Stimulated activated CD8-positive, alpha-beta memory T cell treated with anti-CD3 and anti-CD28 coated beads, Interleukin-7, amount 100 ng/mL, for 24 hours (primary cell): ENCODE measurements at regions not wholly inside any gene's neighbourhood (a gene's known extent, or its start where the extent isn't known, plus 50 kb on each side); places are given as distances from the start of the nearest gene placed in this dataset.
"Not testable (repeated sequence)": the region's sequence is repeated elsewhere in the genome, so short reads cannot be mapped to it uniquely, and the experiment has no call there.

Source experiments
- DNase-seq: peaks from one replicate; pipeline ENCODE4 v3.0.0-alpha.2; 2020; ENCODE audit warnings: low read depth

DNA sequence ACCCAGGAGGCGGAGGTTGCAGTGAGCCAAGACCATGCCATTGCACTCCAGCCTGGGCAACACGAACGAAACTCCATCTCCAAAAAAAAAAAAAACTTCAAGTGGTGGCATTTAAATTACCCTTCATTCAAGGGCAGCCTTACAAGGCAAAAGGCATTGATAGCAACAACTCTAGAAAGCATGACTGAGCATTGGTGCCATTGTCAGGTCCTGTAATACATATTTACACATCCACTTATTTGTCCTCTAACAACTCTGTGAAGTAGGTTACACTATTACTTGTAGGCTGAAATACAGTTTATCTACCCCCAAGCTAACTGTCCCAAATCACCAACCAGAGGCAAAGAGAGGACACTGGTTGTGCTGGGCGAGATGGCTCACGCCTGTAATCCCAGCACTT lies 52.7 kb upstream of the LARP1 start:
- DNase-seq = no peak

DNA sequence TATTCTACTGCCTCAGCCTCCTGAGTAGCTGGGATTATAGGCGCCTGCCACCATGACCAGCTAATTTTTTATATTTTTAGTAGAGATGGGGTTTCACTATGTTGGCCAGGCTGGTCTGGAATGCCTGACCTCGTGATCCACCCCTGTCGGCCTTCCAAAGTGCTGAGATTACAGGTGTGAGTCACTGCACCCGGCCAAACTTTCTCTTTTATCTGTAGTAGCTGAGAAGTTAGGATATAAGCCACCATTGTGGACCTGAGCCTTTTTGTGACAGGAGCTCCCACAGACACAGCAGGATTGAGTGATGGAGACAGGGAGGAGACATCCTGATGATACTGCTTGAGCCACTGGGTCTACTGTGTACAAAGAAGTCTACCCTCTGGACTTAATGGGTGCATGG lies 53.5 kb upstream of the LARP1 start:
- not testable (repeated sequence) for DNase-seq

DNA sequence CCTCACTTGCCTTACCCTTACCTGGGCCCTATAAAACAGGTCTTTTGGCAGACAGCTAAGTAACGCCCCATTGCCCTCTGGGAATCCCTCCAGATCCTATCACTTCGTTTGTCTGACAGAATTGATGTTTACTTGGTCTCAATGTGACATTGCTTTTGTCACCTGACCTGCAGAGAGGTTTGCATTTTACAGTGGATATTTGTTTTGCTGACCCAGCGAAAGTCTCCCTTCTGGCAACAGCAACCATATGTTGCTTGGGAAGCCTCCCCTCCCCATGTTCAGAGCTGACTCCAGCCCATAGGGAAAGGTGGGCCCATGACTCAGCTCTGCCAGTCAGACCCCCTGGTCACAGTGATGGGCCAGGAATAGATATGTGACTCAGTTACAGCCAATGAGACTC lies 54.0 kb upstream of the LARP1 start:
- no peak for DNase-seq

DNA sequence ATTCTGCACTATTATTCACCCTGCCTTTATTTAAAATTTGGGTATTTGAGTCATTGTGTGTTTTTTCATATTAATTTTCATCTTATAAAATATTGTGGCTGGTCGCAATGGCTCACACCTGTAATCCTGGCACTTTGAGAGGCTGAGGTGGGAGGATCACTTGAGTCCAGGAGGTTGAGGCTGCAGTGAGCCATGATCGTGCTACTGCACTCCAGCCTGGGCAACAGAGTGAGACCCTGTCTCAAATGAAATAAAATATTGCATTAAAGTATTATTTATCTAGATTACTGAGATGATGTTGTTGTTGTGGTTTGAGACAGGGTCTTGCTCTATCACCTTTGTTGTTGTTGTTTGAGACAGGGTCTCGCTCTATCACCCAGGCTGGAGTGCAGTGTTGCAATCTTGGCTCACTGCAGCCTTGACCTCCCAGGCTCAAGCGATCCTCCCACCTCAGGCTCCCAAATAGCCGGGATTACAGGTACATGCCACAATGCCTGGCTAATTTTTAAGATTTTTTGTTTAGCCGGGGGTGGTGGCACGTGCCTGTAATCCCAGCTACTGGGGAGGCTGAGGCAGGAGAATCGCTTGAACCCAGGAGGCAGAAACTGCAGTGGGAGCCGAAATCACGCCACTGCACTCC lies 54.8 kb upstream of the LARP1 start:
- DNase-seq = not testable (repeated sequence)

DNA sequence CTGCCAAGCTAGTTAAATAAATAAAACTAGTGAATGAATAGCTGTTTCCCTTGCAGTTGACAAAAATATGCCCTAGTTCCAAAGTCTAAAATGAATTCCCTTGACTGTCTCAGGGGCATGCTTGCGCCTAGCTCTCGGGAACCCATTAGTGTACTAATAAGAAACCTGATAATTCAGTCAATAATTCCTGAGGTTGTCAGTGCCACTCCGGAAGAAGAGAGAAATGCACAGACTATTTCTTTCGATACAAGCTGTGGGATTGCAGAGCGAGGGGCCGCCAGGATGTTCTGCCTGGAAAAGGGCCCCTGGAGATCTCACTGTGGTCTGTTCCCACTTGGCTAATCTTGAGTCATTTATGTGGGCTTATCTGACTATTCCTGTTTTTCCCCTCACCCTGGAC lies 56.4 kb upstream of the LARP1 start:
- DNase-seq = no peak

DNA sequence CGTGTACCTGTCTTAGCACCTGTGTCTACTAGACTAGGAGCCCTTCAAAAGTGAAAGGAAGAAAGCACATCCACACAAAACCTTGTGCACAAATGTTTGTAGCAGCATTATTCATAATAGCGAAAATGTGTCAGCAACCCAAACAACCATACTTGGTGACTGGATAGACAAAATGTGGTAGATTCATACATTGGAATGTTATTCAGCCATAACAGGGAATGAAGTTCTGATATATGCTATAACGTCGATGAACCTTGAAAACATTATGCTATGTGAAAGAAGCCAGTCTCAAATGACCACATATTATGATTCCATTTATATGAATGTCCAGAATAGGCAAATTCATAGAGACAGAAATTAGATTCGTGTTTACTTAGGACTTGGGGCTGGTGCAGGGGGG lies 57.8 kb upstream of the LARP1 start:
- DNase-seq = no peak

DNA sequence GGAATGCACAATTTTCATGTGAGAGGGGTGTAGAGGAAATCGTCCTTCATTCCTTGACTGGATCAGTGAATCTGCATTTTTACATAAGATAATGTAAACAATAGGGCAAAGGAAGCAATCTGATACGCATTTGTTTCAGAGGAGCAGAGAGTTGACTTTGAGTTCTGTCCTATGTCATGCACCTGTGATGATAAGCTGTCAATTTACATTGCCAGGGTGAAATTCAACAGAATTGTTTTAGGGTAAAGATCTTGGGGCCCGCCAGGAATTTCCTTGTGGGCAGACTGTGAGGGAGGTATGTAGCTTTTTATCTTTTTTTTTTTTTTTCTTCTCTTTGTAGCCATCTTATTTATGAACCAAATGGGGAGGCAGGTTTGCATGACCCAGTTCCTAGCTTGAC lies 58.3 kb upstream of the LARP1 start:
- no peak for DNase-seq

DNA sequence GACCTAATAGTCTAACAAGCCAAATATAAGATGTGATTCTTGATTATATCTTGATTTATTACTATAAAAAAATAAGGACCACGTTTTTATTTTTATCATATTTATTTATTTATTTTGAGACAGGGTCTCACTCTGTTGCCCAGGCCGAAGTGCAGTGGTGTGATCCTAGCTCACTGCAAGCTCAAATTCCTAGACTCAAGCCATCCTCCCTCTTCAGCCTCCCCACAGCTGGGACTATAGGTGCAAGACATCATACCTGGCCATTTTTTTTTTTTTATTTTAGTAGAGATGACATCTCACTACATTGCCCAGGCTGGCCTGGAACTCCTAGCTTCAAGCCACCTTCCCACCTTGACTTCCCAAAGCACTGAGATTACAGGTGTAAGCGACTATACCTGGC lies 61.0 kb upstream of the LARP1 start:
- DNase-seq = no peak

DNA sequence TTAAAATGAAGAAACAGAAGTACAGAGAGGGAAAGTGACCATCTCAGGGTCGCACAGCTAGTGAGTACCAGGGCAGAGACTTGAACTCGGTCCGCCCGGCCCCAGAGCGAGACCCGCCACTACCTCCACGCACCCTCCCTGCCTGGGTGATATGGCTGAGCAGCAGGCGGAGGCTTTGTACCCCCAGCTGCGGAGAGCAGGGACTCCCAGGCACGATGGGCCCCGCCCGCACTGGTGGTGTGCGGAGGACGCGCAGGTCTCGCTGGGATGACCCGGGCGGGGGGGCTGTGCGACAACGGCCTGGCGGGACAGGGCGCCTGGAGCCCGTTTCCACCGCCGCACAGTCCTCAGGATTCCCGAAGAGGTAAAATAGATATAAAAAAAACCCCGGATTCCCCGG lies 64.7 kb upstream of the LARP1 start:
- DNase-seq = no peak

DNA sequence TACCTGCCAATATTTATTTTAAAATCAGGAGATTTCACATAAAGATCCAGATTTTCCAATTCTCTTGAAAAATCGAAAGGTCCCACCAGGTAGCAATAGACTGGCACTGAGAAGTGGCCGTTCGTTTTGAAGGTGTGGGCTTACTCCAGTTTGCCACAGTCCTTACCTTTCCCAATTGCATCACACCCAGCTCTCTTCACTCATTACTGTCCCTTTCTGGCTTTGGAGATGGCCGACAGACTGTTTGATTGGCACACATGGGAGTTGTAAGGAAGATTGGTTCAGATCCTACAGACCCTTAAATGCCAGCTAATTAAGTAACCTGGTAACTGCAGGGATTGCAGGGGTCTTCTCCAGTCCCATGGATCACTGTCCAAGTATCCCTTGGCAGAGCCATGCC lies 68.7 kb upstream of the LARP1 start:
- DNase-seq = no peak

DNA sequence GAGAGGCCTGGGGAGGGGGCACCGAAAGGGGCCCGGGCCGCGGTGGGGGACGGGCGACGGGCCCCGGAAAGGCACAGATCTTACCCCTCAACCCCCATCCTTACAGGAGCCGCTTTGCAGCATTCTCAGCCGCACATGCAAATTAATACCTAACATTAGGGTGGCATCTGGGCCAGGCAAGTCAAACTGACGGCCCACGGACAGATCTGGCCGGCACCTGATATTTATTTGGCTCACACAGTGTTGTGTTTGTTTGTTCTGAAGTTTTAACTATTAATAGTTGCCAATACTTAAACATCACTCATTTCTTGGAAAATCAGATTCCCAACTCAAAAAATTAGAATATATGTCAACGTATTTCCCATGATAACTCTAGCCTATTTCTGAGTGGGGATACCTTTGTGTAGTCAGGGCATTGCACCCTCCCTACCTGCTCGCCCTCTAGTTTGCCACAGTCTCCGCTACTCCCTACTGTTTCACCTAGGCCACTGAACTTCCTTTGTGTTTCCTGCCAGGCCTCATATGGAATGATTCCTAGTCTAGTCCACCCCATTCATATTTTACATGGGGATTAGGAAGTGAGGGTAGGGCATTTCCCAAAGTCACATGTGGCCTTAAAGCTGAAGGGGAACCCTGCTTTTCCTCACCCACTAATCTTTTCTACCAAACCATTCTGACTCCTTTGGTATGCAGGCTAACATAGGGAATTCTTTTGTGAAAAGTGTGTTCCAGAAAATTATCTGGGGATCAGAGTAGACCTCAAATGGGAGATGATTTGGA lies 71.9 kb upstream of the LARP1 start:
- no peak for DNase-seq

DNA sequence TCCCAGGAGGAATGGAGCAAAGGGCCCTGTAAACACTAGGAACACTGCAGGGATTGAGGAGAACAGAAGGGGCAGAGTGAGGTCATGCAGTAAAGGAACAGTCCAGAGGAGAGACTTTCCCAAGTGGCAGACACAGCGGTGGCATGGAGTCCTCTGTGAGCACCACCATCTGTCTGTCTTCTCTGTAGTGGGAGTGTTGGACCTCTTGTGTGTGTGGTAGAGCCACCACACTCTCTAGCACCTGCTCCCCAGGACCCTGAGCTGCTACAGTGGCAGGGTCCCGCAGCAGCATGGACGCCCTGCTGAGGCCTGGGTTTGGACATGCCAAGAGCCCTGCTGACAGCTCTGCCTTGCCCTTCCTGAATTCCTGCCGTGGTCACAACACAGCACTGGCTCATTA lies 75.7 kb upstream of the LARP1 start:
- no peak for DNase-seq

DNA sequence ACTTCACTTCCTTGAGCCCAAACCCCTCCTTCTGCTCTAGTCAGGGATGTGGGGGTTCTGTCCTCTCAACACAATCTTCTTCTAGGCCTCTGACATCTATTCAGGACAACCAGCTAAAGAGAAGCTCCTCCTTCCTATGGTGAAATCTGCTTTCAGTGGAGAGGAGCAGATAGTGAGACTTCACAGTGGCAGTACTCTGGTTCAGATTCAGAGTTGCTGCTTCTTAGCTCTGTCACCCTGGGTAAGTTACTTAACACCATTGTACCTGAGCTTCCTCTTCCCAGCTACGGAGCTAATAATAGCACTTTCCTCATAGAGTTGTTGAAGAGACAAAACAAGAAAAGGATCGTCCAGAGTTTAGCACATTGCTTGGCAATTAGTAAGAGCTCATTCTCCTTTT lies 77.3 kb upstream of the LARP1 start:
- no peak for DNase-seq

DNA sequence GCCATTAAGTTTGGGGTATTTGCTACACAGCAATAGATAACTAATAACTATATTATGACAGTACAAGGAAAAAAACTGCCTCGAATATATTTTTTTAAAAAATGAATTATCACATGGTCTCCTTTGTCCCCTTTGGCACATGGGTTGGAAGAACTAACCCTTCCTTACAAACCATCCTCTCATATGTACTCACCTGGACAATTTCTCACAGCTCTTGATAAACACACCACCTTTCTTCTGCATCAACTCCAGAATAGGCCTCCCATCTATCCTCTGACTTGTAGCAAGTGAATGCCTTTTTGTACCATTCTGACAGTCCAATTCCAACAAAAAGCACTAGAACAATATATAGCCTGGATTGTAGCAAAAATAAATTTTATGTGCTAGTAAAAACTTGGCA lies 78.7 kb upstream of the LARP1 start:
- DNase-seq = no peak

DNA sequence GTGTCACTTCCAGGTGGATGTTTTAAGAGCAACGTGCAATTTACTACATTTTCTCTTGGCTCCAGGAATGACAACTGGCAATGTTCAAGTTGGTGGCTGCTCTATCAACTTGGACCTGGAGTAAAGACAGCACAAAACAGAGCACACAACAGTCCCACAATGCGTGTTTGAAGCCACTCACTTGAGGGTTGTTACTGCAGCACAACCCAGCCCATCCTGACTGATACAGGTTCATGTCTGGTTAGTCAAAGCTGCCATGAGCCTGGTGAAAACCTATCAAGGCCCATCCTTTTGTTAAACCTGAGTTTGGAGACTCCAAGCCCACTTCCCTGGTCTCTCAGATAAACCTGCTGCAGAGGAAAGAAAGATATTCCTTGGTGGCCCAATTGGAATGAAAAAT lies 81.1 kb upstream of the LARP1 start:
- DNase-seq = no peak

DNA sequence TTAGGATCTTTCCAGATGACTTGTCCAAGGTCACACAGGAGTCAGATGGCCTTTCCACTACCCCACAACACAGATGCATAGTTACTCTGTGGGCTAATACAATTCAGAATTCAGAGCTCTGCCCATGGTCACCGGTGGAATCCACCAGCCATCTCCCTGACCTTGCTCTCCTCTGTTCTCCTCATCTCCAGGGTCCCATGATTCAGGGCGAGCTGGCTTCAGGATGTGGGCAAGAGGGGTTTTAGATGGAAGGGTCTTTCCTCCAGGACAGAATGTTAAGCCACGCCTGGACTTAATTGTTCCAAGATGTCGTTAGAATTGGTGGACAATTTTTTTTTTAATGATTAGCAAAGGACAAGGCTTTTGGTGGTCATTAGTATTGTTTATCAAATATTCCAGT lies 81.7 kb upstream of the LARP1 start:
- DNase-seq = no peak

DNA sequence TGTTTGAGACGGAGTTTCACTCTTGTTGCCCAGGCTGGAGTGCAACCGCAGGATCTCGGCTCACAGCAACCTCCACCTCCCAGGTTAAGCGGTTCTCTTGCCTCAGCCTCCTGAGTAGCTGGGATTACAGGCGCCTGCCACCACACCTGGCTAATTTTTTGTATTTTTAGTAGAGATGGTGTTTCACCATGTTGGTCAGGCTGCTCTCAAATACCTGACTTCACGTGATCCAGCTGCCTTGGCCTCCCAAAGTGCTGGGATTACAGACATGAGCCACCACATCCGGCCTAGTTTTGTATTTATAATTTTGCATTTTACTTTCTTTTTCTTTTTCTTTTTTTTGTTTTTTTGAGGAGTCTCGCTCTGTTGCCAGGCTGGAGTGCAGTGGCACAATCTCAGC lies 85.3 kb upstream of the LARP1 start:
- DNase-seq = not testable (repeated sequence)

DNA sequence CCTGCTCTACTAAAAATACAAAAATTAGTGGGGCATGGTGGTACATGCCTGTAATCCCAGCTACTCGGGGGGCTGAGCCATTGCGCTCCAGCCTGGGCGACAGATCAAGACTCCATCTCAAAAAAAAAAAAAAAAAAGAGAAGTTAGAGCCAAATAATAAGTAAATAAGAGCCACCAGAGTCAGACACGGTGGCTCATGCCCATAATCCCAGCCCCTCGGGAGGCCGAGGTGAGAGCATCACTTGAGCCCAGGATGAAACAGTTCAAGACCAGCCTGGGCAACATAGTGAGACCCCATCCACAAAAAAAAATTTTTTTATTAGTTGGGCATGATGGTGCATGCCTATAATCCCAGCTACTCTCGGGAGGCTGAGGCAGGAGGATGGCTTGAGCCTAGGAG lies 85.8 kb upstream of the LARP1 start:
- DNase-seq = no peak

DNA sequence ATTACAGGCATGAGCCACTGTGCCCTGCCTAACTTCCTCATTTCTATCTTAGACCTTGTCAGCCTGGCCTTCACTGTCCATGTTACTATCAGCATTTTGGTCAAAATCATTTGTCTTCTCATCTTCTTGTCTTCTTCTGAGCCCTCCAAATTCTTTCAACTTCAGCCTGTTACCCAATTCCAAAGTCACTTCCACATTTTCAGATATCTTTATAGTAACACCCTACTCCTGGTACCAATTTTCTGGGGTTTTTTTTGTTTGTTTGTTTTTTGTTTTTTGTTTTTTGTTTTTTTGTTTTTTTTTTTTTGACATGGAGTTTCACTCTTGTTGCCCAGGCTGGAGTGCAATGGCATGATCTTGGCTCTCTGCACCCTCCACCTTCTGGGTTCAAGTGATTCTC lies 90.3 kb upstream of the LARP1 start:
- no peak for DNase-seq

DNA sequence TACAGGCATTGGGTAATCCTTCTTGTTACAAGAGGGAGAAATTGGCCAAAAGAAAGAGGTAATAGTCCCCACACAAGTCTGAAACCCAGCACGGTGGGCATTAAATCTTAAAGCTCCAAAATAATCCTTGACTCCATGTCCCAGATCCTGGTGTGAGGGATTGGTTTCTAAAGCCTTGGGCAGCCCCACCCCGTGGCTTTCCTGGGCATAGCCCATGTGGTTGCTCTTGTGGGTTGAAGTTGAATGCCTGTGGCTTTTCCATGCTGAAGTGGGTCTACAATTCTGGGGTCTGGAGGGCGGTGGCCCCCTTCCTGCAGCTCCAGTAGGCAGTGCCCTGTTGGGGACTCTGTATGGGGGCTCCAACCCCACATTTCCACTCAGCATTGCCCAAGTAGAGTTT lies 91.8 kb upstream of the LARP1 start:
- DNase-seq = no peak

DNA sequence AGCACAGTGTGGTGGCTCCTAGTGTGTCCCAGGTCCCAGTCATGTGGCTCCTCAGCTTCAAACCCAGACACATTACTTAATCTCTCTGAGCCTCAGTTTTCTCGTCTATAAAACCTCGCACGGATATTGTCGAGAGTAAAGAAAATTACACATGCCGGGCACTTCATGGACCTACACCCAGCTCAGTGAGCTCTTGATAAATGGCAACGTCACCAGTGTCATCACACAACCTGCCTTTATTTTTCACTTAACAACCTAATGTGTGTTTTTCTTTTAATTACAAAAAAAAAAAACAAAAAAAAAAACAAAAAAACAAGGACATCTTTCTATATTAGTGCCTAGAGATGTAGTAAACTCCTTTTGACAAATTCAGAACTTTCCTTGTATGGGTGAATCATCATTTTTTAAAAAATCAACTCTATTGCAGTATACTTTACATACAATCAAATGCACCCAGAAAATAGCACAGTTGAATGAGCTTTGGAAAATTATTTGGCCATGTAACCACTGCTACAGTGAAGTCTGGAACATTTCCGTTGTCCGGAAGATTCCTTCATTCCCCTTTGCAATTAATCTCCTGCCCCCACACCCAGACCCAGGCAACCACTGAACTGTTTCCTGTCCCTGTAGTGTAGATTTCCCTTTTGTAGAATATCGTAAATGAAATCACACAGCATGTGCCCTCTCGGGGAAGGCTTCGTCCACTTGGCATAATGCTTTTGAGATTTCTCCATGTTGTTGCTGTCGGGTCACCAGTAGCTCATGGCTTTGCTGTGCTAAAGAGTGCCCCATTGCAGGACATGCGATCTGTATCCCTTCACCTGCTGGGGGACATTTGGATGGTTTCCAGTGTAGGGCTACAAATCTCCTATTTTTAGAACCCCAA lies 100.4 kb upstream of the LARP1 start:
- DNase-seq = no peak

DNA sequence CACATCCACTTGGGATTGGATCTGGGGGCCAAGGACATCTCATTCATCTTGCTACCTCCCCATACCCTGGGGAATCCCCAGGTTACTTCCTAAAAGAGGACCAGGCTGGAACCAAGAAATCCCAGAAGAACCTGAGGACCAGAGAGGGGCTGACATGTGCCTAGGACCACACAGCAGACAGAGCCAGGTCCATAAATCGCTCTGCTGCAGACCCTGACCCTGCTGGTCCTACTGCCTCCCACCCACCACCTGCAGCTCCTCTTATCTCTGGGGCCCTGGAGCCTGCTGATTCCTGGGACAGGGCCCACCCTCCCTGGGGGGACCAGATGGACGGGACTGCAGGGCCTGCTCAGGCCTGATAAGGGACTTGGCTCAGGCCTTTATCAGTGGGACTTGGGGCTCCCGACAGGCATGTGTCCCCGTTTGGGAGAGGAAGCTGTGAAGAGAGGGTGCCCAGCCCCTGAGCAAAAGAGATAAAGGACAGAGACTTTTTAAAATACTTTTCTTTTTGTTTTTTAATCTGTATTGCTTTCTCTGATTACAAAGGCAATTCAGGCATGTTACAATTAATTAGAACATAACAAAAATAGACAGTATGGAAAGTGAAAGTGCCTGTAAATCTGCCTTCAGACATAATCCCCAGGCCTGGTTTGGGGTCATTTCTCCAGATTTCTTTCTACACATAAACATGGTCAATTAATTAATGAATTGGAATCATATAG lies 101.3 kb upstream of the LARP1 start:
- DNase-seq = no peak

DNA sequence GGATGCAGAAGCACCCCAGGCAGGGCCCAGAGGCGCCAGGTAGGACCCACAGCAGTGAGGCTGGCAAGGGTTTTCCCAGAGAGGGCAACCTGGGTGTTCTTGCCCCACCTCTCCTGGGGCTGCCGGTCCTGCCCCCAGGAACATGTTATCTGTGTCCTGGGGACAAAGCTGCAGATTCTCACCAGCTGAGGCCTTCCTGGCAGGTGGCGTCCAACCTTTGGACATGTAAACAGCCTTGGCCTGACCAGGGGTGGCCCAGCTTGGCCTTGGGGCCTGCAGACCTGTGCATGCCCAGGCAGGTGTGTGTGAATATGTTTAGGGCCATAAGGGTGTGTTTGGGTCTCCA lies 101.8 kb upstream of the LARP1 start:
- no peak for DNase-seq
